NB4 (cell line): ENCODE measurements at regions not wholly inside any gene's neighbourhood (a gene's known extent, or its start where the extent isn't known, plus 50 kb on each side); places are given as distances from the start of the nearest gene placed in this dataset.

ENCODE experiments used
- CTCF ChIP-seq: IDR thresholded peaks from one replicate; pipeline ENCODE4 v1.5.1; 2012; ENCODE audit warnings: low read depth, low read length
- MAX ChIP-seq: IDR thresholded peaks from 2 replicates; pipeline ENCODE4 v1.6.1; 2011; ENCODE audit warnings: low read depth, low read length
- MYC ChIP-seq: IDR thresholded peaks from 2 replicates; pipeline ENCODE4 v1.6.1; 2011; ENCODE audit warnings: low read depth, low read length
- POLR2A ChIP-seq: IDR thresholded peaks from 2 replicates; pipeline ENCODE4 v1.6.1; 2011; ENCODE audit warnings: mild to moderate bottlenecking; ENCODE audit not compliant: insufficient read length; ENCODE audit errors: extremely low read depth

- TF ChIP-seq MAX: no peak
- no peak for TF ChIP-seq CTCF
- TF ChIP-seq POLR2A: no peak
- no peak for TF ChIP-seq MYC
These were observed 140.4 kb upstream of the GNAO1 start for GRCh38 chr16:56050916-56051315.
